Stimulated activated naive CD8-positive, alpha-beta T cell treated with anti-CD3 and anti-CD28 coated beads, Interleukin-15, Interleukin-2, amounts not matched to agents 100 ng/mL and 50 ng/mL, for 24 hours (primary cell): ENCODE measurements at regions not wholly inside any gene's neighbourhood (a gene's known extent, or its start where the extent isn't known, plus 50 kb on each side); places are given as distances from the start of the nearest gene placed in this dataset.

Experiments
- H3K27ac Mint-ChIP-seq: one replicate; pipeline ENCODE4 v1.8.0; 2021; ENCODE audit warnings: mild to moderate bottlenecking, mixed read lengths
- H3K27me3 Mint-ChIP-seq: one replicate; pipeline ENCODE4 v1.8.0; 2021; ENCODE audit warnings: mixed read lengths
- H3K36me3 Mint-ChIP-seq: one replicate; pipeline ENCODE4 v1.8.0; 2021; ENCODE audit warnings: low read depth, mixed read lengths
- H3K4me1 Mint-ChIP-seq: one replicate; pipeline ENCODE4 v1.8.0; 2021; ENCODE audit warnings: low read depth, mixed read lengths
- H3K4me3 Mint-ChIP-seq: one replicate; pipeline ENCODE4 v1.8.0; 2021; ENCODE audit warnings: mild to moderate bottlenecking, mixed read lengths
- H3K9me3 Mint-ChIP-seq: one replicate; pipeline ENCODE4 v1.8.0; 2021; ENCODE audit warnings: mixed read lengths

- no peaks in the 10 kb centered on the region for H3K9me3 Mint-ChIP-seq
Observed at GRCh38 chr13:79709471-79709870, 228.5 kb downstream of the NDFIP2 start.

GRCh38 chr13:79703772-79704171 lies 222.8 kb downstream of the NDFIP2 start:
- no peak overlapping the region for H3K4me3 Mint-ChIP-seq
- H3K27ac Mint-ChIP-seq = no peak overlapping the region
- H3K4me1 Mint-ChIP-seq = no peaks in the 10 kb centered on the region

More at GRCh38 chr13:79709471-79709870, 228.5 kb downstream of the NDFIP2 start:
- H3K27ac Mint-ChIP-seq = no peak overlapping the region
- H3K4me3 Mint-ChIP-seq = no peak overlapping the region
- H3K36me3 Mint-ChIP-seq = no peaks in the 10 kb centered on the region
- H3K27me3 Mint-ChIP-seq = no peaks in the 10 kb centered on the region
- H3K4me1 Mint-ChIP-seq = no peaks in the 10 kb centered on the region

DNA sequence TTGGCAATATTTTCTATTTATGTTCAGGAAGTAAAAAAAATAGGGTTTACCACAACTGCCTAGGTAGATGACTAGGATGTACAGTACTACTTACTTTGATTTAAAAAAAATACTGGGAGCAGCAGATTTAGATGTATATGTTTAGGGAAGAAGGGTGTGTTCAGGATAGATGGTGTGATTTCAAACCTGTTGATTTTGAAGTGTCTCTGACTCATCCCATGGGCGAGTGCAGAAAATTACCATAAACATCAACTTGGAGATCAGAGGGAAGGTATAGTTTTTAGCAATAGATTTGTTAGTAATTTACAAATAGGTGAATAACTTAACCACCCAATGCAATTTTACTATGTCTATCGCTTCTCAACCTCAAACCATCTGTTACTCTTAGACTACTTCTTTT lies 214.8 kb downstream of the NDFIP2 start:
- no peak overlapping the region for H3K27ac Mint-ChIP-seq
- H3K9me3 Mint-ChIP-seq = no peaks in the 10 kb centered on the region
- no peak overlapping the region for H3K4me3 Mint-ChIP-seq
- H3K4me1 Mint-ChIP-seq = no peaks in the 10 kb centered on the region
- no peaks in the 10 kb centered on the region for H3K36me3 Mint-ChIP-seq
- H3K27me3 Mint-ChIP-seq = peaks cover 9% of the 10 kb centered on the region

More at GRCh38 chr13:79703772-79704171, 222.8 kb downstream of the NDFIP2 start:
- no peaks in the 10 kb centered on the region for H3K27me3 Mint-ChIP-seq
- H3K36me3 Mint-ChIP-seq = no peaks in the 10 kb centered on the region
- H3K9me3 Mint-ChIP-seq = no peaks in the 10 kb centered on the region

DNA sequence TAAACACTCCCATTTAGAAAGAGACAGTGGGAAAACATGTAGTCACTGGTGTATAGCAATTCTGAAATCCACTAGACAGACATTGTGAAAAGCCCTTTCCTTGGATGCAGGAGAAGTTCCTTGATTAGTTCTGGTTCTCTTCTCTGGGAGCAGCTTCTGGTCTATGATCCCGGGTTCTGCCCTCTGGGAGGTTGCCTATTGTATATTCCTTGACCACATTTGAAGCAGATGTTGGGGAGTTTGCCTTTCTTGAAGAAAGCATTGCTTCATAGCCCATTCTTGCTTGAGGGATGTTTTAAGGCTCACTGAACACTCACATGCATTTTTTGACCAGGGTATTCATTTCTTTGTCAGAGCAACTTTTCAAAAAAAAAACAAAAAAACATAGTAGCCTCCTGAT lies 211.9 kb downstream of the NDFIP2 start:
- no peak overlapping the region for H3K27ac Mint-ChIP-seq
- H3K36me3 Mint-ChIP-seq = no peaks in the 10 kb centered on the region
- H3K27me3 Mint-ChIP-seq = peaks cover 9% of the 10 kb centered on the region
- H3K9me3 Mint-ChIP-seq = no peaks in the 10 kb centered on the region
- H3K4me3 Mint-ChIP-seq = no peak overlapping the region
- H3K4me1 Mint-ChIP-seq = no peaks in the 10 kb centered on the region

DNA sequence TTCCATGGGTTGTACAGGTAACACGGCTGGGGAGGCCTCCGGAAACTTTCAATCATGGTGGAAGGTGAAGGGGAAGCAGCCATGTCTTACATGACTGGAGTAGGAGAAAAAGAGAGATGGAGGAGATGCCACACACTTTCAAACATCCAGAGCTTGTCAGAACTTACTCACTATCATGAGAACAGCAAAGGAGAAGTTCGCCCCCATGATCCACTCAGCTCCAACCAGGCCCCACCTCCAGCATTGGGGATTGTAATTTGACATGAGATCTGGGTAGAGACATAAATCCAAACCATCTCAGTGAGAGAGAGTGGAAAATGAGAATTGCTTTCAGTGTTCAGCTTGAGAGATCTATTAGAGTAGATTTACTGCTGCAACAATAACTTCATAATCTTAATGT lies 210.9 kb downstream of the NDFIP2 start:
- Mint-ChIP-seq H3K27ac (no peak overlapping the region), H3K27me3 (peaks cover 3% of the 10 kb centered on the region), H3K4me1 (no peaks in the 10 kb centered on the region), H3K9me3 (no peaks in the 10 kb centered on the region), H3K36me3 (no peaks in the 10 kb centered on the region), H3K4me3 (no peak overlapping the region)

GRCh38 chr13:79688741-79689140 lies 207.8 kb downstream of the NDFIP2 start:
- no peaks in the 10 kb centered on the region for H3K36me3 Mint-ChIP-seq
- H3K9me3 Mint-ChIP-seq = no peaks in the 10 kb centered on the region
- H3K4me3 Mint-ChIP-seq = no peak overlapping the region
- no peaks in the 10 kb centered on the region for H3K27me3 Mint-ChIP-seq
- no peaks in the 10 kb centered on the region for H3K4me1 Mint-ChIP-seq
- H3K27ac Mint-ChIP-seq = no peak overlapping the region

GRCh38 chr13:79686441-79686840 lies 205.5 kb downstream of the NDFIP2 start:
- Mint-ChIP-seq H3K27ac (no peak overlapping the region), H3K36me3 (no peaks in the 10 kb centered on the region), H3K4me3 (no peak overlapping the region), H3K9me3 (peaks cover 4% of the 10 kb centered on the region), H3K27me3 (no peaks in the 10 kb centered on the region), H3K4me1 (no peaks in the 10 kb centered on the region)

DNA sequence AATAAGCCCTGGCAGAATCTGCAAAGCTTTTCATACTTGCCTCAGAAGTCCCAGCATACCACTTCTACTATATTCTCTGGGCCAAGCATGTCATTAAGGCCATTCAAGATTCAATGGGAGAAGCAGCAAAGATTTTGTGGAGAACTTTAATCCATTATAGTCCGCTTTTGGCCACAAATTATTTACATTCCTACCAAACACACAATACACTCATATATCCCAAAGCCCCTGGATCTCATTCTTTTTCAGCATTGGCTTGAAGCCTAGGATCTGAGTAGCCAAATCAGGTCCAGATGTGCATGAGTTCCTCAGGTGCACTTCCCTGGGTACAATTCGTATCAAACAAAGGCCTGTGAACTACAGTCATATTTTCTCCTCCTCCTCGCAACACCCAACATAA lies 203.4 kb downstream of the NDFIP2 start:
- Mint-ChIP-seq H3K4me1 (no peaks in the 10 kb centered on the region), H3K36me3 (no peaks in the 10 kb centered on the region), H3K9me3 (peaks cover 4% of the 10 kb centered on the region), H3K4me3 (no peak overlapping the region), H3K27ac (no peak overlapping the region), H3K27me3 (peaks cover 2% of the 10 kb centered on the region)

- H3K27ac Mint-ChIP-seq = no peak overlapping the region
- peaks cover 4% of the 10 kb centered on the region for H3K27me3 Mint-ChIP-seq
Observed at GRCh38 chr13:79682164-79682563, 201.2 kb downstream of the NDFIP2 start.

DNA sequence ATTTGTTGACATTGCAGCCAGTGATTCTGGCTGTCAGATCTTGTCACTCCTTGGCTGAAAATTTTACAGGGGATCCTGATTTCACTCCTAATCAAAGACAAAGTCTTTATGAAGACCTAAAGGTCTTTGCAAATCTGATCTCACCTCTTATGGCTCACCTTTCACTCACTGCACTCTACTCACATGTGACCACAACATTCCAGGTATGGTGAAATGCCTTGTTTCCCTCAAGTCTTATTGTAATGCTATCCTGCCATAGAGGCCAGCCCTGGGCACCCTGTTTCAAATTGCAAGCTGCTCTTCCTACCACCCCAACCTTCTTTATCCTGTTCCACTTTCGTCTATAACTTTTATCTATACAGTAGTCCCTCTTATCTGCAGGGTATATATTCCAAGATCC lies 200.1 kb downstream of the NDFIP2 start:
- Mint-ChIP-seq H3K4me1 (no peaks in the 10 kb centered on the region), H3K9me3 (peaks cover 4% of the 10 kb centered on the region), H3K4me3 (no peak overlapping the region), H3K27ac (no peak overlapping the region), H3K27me3 (peaks cover 4% of the 10 kb centered on the region), H3K36me3 (no peaks in the 10 kb centered on the region)

More at GRCh38 chr13:79682164-79682563, 201.2 kb downstream of the NDFIP2 start:
- peaks cover 4% of the 10 kb centered on the region for H3K9me3 Mint-ChIP-seq
- H3K36me3 Mint-ChIP-seq = no peaks in the 10 kb centered on the region
- no peak overlapping the region for H3K4me3 Mint-ChIP-seq
- no peaks in the 10 kb centered on the region for H3K4me1 Mint-ChIP-seq

GRCh38 chr13:79680485-79680884 lies 199.5 kb downstream of the NDFIP2 start:
- Mint-ChIP-seq H3K27me3 (peaks cover 4% of the 10 kb centered on the region), H3K4me1 (no peaks in the 10 kb centered on the region), H3K36me3 (no peaks in the 10 kb centered on the region), H3K27ac (no peak overlapping the region), H3K9me3 (peaks cover 4% of the 10 kb centered on the region), H3K4me3 (no peak overlapping the region)

DNA sequence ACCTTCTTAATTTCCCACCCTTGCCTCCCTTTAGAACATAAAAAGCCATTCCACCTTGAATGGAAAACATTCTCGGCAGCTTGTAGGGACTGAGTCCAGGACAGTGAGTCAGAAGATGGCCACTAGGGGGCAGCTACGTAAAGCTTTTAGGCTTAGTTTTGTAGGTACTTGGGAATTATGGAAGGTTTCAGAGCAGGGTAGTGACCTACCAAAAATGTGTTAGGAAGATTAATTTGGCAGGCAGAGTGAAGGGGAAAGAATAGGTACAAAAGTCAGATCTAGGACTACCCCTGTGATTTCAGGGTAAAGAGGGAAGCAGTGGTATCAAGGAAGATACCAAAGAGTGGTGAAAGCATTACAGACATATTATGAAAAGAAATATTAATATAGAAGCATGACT lies 198.4 kb downstream of the NDFIP2 start:
- H3K4me1 Mint-ChIP-seq = no peaks in the 10 kb centered on the region
- H3K27me3 Mint-ChIP-seq = peaks cover 4% of the 10 kb centered on the region

GRCh38 chr13:79678100-79678499 lies 197.1 kb downstream of the NDFIP2 start:
- peaks cover 4% of the 10 kb centered on the region for H3K27me3 Mint-ChIP-seq
- no peak overlapping the region for H3K4me3 Mint-ChIP-seq
- no peaks in the 10 kb centered on the region for H3K36me3 Mint-ChIP-seq
- H3K9me3 Mint-ChIP-seq = peaks cover 4% of the 10 kb centered on the region
- no peaks in the 10 kb centered on the region for H3K4me1 Mint-ChIP-seq
- H3K27ac Mint-ChIP-seq = no peak overlapping the region

More for the DNA sequence above, 198.4 kb downstream of the NDFIP2 start:
- H3K27ac Mint-ChIP-seq = no peak overlapping the region
- no peak overlapping the region for H3K4me3 Mint-ChIP-seq
- H3K36me3 Mint-ChIP-seq = no peaks in the 10 kb centered on the region
- H3K9me3 Mint-ChIP-seq = peaks cover 4% of the 10 kb centered on the region

DNA sequence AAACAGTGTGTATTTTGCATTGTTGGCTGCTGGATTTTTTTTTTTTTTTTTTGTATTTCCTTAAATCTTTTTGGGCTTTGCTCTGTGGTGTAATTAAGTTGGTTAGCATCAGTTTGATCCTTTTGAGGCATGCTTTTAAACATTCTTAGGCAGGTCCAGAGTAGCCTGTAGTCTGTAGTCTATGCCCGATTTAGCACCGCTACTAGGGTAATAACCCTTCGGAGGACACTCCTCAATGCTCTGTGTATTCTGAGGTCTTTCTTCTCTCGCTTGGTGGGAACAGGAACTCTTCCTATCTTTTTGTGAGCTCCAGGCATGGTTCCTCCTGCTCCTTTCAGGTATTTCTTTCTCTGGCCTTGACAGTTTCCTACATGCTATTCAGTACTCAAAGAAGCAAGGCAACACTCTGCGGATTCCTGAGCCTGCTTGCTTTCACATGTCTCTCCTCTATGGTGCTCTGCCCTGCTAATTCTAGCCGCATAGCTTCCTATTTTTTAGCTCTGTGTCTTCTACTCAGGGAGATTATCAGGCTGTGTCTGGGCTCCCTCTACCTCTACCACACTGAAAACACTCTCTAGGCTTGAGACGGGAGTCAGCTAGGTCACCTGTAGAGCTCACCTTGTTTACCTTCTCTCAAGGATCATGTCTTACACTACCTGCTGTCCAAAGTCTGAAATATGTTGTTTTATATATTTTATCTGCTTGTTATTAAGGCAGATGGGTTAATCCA lies 195.1 kb downstream of the NDFIP2 start:
- Mint-ChIP-seq H3K27me3 (peaks cover 4% of the 10 kb centered on the region), H3K4me3 (no peak overlapping the region), H3K27ac (no peak overlapping the region), H3K36me3 (no peaks in the 10 kb centered on the region), H3K4me1 (no peaks in the 10 kb centered on the region), H3K9me3 (no peaks in the 10 kb centered on the region)

- peaks cover 4% of the 10 kb centered on the region for H3K27me3 Mint-ChIP-seq
- no peaks in the 10 kb centered on the region for H3K9me3 Mint-ChIP-seq
- H3K4me3 Mint-ChIP-seq = no peak overlapping the region
- H3K36me3 Mint-ChIP-seq = no peaks in the 10 kb centered on the region
- H3K4me1 Mint-ChIP-seq = no peaks in the 10 kb centered on the region
- H3K27ac Mint-ChIP-seq = no peak overlapping the region
Observed at GRCh38 chr13:79674765-79675515, 194.0 kb downstream of the NDFIP2 start.
